GM12878 (cell line): ENCODE measurements at regions not wholly inside any gene's neighbourhood (a gene's known extent, or its start where the extent isn't known, plus 50 kb on each side); places are given as distances from the start of the nearest gene placed in this dataset.

ENCODE experiments used
- BRCA1 ChIP-seq: IDR thresholded peaks from 2 replicates; pipeline ENCODE4 v1.6.1; 2011; ENCODE audit warnings: low read depth, low read length, improper control_type of control experiment
- CHD1 ChIP-seq: IDR thresholded peaks from 2 replicates; pipeline ENCODE4 v1.6.1; 2012; ENCODE audit warnings: low read depth, low read length, improper control_type of control experiment
- LARP7 ChIP-seq: fragments of 450-650 bp; IDR thresholded peaks from 2 replicates; pipeline ENCODE4 v1.6.1; 2017; ENCODE audit warnings: mild to moderate bottlenecking
- ZZZ3 ChIP-seq: IDR thresholded peaks from 2 replicates; pipeline ENCODE4 v1.6.1; 2011; ENCODE audit warnings: low read depth; ENCODE audit not compliant: control insufficient read depth, insufficient read length
- TF ChIP-seq, protein P1 (sequence below), 3 experiments: IDR thresholded peaks in 2 of 3; conservative IDR thresholded peaks in 1 of 3; 2 replicates each; pipeline ENCODE4 v1.5.1; 2011; ENCODE audit warnings: low read depth in 3 of 3, low read length in 3 of 3, mild to moderate bottlenecking in 3 of 3, control low read depth in 2 of 3, moderate library complexity in 2 of 3, inconsistent platforms in 1 of 3, mixed read lengths in 1 of 3; ENCODE audit not compliant: control insufficient read depth in 2 of 3, insufficient read depth in 1 of 3; ENCODE audit errors: extremely low read depth in 1 of 3
- TF ChIP-seq, protein P2 (sequence below): IDR thresholded peaks from 2 replicates; pipeline ENCODE4 v1.6.1; 2011; ENCODE audit warnings: borderline replicate concordance, low read depth, mild to moderate bottlenecking, moderate library complexity, mixed read lengths, low read length; ENCODE audit not compliant: insufficient read depth; ENCODE audit errors: extremely low read length

DNA sequence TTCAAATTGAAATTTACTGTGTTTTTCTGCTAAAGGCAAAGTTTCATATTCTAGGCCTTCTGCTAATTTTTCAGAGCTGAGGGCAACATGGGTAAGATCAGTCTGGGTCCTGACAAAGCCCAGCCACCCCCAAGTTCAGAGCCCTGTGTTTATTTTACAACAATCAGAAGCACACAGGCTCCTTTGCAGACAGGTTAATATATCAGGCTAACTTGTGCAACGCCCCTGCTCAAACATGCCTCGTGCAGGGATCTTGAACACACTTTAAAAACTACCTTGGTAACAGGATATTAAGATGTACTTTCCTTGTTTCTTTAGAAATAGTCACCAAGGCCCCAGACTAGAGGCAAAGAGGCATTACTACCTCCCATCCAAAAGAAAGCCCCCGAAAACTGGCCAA lies 64.0 kb downstream of the POLR2M start:
- TF ChIP-seq, protein P1, sequence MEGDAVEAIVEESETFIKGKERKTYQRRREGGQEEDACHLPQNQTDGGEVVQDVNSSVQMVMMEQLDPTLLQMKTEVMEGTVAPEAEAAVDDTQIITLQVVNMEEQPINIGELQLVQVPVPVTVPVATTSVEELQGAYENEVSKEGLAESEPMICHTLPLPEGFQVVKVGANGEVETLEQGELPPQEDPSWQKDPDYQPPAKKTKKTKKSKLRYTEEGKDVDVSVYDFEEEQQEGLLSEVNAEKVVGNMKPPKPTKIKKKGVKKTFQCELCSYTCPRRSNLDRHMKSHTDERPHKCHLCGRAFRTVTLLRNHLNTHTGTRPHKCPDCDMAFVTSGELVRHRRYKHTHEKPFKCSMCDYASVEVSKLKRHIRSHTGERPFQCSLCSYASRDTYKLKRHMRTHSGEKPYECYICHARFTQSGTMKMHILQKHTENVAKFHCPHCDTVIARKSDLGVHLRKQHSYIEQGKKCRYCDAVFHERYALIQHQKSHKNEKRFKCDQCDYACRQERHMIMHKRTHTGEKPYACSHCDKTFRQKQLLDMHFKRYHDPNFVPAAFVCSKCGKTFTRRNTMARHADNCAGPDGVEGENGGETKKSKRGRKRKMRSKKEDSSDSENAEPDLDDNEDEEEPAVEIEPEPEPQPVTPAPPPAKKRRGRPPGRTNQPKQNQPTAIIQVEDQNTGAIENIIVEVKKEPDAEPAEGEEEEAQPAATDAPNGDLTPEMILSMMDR (IDR thresholded peaks at IDR 0.05 in 2 of 3, conservative IDR thresholded peaks at IDR 0.05 in 1 of 3; ENCODE audit: control insufficient read depth in 2 of 3, extremely low read depth in 1 of 3, insufficient read depth in 1 of 3, low read depth in 3 of 3, low read length in 3 of 3): no peak
- TF ChIP-seq ZZZ3 (no peak), CHD1 (no peak), LARP7 (no peak), BRCA1 (no peak)
- TF ChIP-seq, protein P2, sequence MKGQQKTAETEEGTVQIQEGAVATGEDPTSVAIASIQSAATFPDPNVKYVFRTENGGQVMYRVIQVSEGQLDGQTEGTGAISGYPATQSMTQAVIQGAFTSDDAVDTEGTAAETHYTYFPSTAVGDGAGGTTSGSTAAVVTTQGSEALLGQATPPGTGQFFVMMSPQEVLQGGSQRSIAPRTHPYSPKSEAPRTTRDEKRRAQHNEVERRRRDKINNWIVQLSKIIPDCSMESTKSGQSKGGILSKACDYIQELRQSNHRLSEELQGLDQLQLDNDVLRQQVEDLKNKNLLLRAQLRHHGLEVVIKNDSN: no peak
